H9 (cell line): ENCODE measurements at regions not wholly inside any gene's neighbourhood (a gene's known extent, or its start where the extent isn't known, plus 50 kb on each side); places are given as distances from the start of the nearest gene placed in this dataset.

Source experiments
- DNase-seq: peaks from one replicate; pipeline ENCODE4 v3.0.0-alpha.2; 2017
- H2AFZ ChIP-seq: one replicate; pipeline ENCODE4 v1.6.1; 2013; ENCODE audit warnings: mild to moderate bottlenecking, low read length, control low read depth, moderate library complexity
- H2AK5ac ChIP-seq: 2 replicates; pipeline ENCODE4 v1.6.1; 2013; ENCODE audit warnings: low read length, control low read depth, mixed read lengths; ENCODE audit not compliant: insufficient read length
- H2BK120ac ChIP-seq: one replicate; pipeline ENCODE4 v1.6.1; 2013; ENCODE audit warnings: low read depth, mild to moderate bottlenecking, low read length, control low read depth, inconsistent platforms; ENCODE audit not compliant: poor library complexity, severe bottlenecking
- H2BK12ac ChIP-seq: 2 replicates; pipeline ENCODE4 v1.6.1; 2013; ENCODE audit warnings: low read length, control low read depth, mixed read lengths, low read depth; ENCODE audit not compliant: insufficient read length
- H2BK15ac ChIP-seq: 2 replicates; pipeline ENCODE4 v1.6.1; 2013; ENCODE audit warnings: low read depth, low read length, control low read depth
- H2BK20ac ChIP-seq: one replicate; pipeline ENCODE4 v1.6.1; 2013; ENCODE audit warnings: low read depth, mild to moderate bottlenecking, low read length, control low read depth, inconsistent platforms; ENCODE audit not compliant: poor library complexity, severe bottlenecking
- H2BK5ac ChIP-seq: 2 replicates; pipeline ENCODE4 v1.6.1; 2013; ENCODE audit warnings: low read length, control low read depth, mixed read lengths; ENCODE audit not compliant: insufficient read length
- H3K14ac ChIP-seq: 2 replicates; pipeline ENCODE4 v1.6.1; 2013; ENCODE audit warnings: low read length, control low read depth; ENCODE audit not compliant: insufficient read depth
- H3K18ac ChIP-seq: 2 replicates; pipeline ENCODE4 v1.6.1; 2013; ENCODE audit warnings: low read depth, mild to moderate bottlenecking, mixed read lengths, low read length, control low read depth; ENCODE audit not compliant: insufficient read length
- H3K23ac ChIP-seq: 2 replicates; pipeline ENCODE4 v1.6.1; 2013; ENCODE audit warnings: low read length, control low read depth, mixed read lengths, low read depth; ENCODE audit not compliant: insufficient read length
- H3K23me2 ChIP-seq: 2 replicates; pipeline ENCODE4 v1.6.1; 2013; ENCODE audit warnings: low read depth, mild to moderate bottlenecking, mixed read lengths, low read length, control low read depth; ENCODE audit not compliant: insufficient read length, poor library complexity, severe bottlenecking
- H3K27ac ChIP-seq: 2 replicates; pipeline ENCODE4 v1.5.1; 2013; ENCODE audit warnings: low read length, control low read depth, mixed read lengths, low read depth; ENCODE audit not compliant: insufficient read length
- H3K27me3 ChIP-seq: 2 replicates; pipeline ENCODE4 v1.6.1; 2013; ENCODE audit warnings: low read length, control low read depth, inconsistent platforms; ENCODE audit not compliant: insufficient read depth
- H3K4ac ChIP-seq: 2 replicates; pipeline ENCODE4 v1.6.1; 2013; ENCODE audit warnings: low read depth, mild to moderate bottlenecking, control low read depth, inconsistent platforms, low read length, moderate library complexity
- H3K4me1 ChIP-seq: 2 replicates; pipeline ENCODE4 v1.6.1; 2013; ENCODE audit warnings: low read length, control low read depth, inconsistent platforms; ENCODE audit not compliant: insufficient read depth
- H3K4me2 ChIP-seq: 2 replicates; pipeline ENCODE4 v1.6.1; 2013; ENCODE audit warnings: low read length, control low read depth, mixed read lengths; ENCODE audit not compliant: insufficient read length, insufficient read depth
- H3K56ac ChIP-seq: 2 replicates; pipeline ENCODE4 v1.6.1; 2013; ENCODE audit warnings: low read depth, mild to moderate bottlenecking, mixed read lengths, low read length, control low read depth; ENCODE audit not compliant: insufficient read length
- H3K79me1 ChIP-seq: 2 replicates; pipeline ENCODE4 v1.6.1; 2013; ENCODE audit warnings: low read depth, mild to moderate bottlenecking, moderate library complexity, low read length, control low read depth, inconsistent platforms; ENCODE audit not compliant: insufficient read depth, poor library complexity, severe bottlenecking
- H3K79me2 ChIP-seq: 2 replicates; pipeline ENCODE4 v1.6.1; 2013; ENCODE audit warnings: low read length, control low read depth, inconsistent platforms; ENCODE audit not compliant: insufficient read depth
- H3K9ac ChIP-seq: 2 replicates; pipeline ENCODE4 v1.6.1; 2013; ENCODE audit warnings: low read length, control low read depth, mixed read lengths; ENCODE audit not compliant: insufficient read length; ENCODE audit errors: extremely low read depth
- H3K9me3 ChIP-seq: one replicate; pipeline ENCODE4 v1.6.1; 2013; ENCODE audit warnings: low read depth, low read length, inconsistent platforms; ENCODE audit not compliant: control insufficient read depth
- H3T11ph ChIP-seq: one replicate; pipeline ENCODE4 v1.6.1; 2013; ENCODE audit warnings: mild to moderate bottlenecking, low read length, control low read depth, inconsistent platforms
- H4K20me1 ChIP-seq: one replicate; pipeline ENCODE4 v1.6.1; 2013; ENCODE audit not compliant: control insufficient read depth, insufficient read length, insufficient read depth
- H4K5ac ChIP-seq: 2 replicates; pipeline ENCODE4 v1.6.1; 2013; ENCODE audit warnings: low read depth, mild to moderate bottlenecking, mixed read lengths, low read length, control low read depth; ENCODE audit not compliant: insufficient read length
- H4K8ac ChIP-seq: replicated peaks from 2 replicates; pipeline ENCODE4 v1.6.1; 2013; ENCODE audit warnings: low read length, control low read depth, mixed read lengths, low read depth; ENCODE audit not compliant: insufficient read length
- H4K91ac ChIP-seq: 2 replicates; pipeline ENCODE4 v1.6.1; 2013; ENCODE audit warnings: low read depth, mild to moderate bottlenecking, moderate library complexity, mixed read lengths, low read length, control low read depth; ENCODE audit not compliant: insufficient read length
- H3K27ac Mint-ChIP-seq, 3 experiments: 2 replicates in 2 of 3; 3 replicates in 1 of 3; pipeline ENCODE4 v1.8.0; 2020 to 2021; ENCODE audit warnings: mixed read lengths in 3 of 3, mild to moderate bottlenecking in 1 of 3, moderate library complexity in 1 of 3
- H3K27me3 Mint-ChIP-seq: 2 replicates; pipeline ENCODE4 v1.8.0; 2021; ENCODE audit warnings: low read depth, mild to moderate bottlenecking, moderate library complexity, mixed read lengths
- H3K36me3 Mint-ChIP-seq, 3 experiments: 2 replicates in 2 of 3; 3 replicates in 1 of 3; pipeline ENCODE4 v1.8.0; 2020 to 2021; ENCODE audit warnings: low read depth in 3 of 3, mixed read lengths in 3 of 3; ENCODE audit not compliant: insufficient read depth in 1 of 3
- H3K4me1 Mint-ChIP-seq, 2 experiments: 2 replicates each; pipeline ENCODE4 v1.8.0; 2020; ENCODE audit warnings: mixed read lengths in 2 of 2
- H3K4me3 Mint-ChIP-seq, 2 experiments: 2 replicates in 1 of 2; 3 replicates in 1 of 2; pipeline ENCODE4 v1.8.0; 2020 to 2021; ENCODE audit warnings: mild to moderate bottlenecking in 2 of 2, mixed read lengths in 2 of 2, moderate library complexity in 1 of 2
- H3K9me3 Mint-ChIP-seq, 2 experiments: 2 replicates in 1 of 2; 3 replicates in 1 of 2; pipeline ENCODE4 v1.8.0; 2020; ENCODE audit warnings: mild to moderate bottlenecking in 2 of 2, mixed read lengths in 2 of 2, moderate library complexity in 1 of 2
- WGBS: extraction: QIAGEN DNeasy Blood & Tissue Kit; methylation state at CpG from one replicate; pipeline ENCODE4 v1.1.7; 2013; ENCODE audit warnings: missing lambda C conversion rate, low lambda C conversion rate, mixed read lengths; ENCODE audit not compliant: insufficient read length; ENCODE audit errors: extremely low coverage; 5-methylcytosine and 5-hydroxymethylcytosine counted together
- TF ChIP-seq, protein P1 (sequence below): fragments of 200-600 bp; sonication (generic); conservative IDR thresholded peaks from 3 replicates; pipeline ENCODE4 v1.8.0; 2021; ENCODE audit warnings: antibody characterized with exemption, mild to moderate bottlenecking

DNA sequence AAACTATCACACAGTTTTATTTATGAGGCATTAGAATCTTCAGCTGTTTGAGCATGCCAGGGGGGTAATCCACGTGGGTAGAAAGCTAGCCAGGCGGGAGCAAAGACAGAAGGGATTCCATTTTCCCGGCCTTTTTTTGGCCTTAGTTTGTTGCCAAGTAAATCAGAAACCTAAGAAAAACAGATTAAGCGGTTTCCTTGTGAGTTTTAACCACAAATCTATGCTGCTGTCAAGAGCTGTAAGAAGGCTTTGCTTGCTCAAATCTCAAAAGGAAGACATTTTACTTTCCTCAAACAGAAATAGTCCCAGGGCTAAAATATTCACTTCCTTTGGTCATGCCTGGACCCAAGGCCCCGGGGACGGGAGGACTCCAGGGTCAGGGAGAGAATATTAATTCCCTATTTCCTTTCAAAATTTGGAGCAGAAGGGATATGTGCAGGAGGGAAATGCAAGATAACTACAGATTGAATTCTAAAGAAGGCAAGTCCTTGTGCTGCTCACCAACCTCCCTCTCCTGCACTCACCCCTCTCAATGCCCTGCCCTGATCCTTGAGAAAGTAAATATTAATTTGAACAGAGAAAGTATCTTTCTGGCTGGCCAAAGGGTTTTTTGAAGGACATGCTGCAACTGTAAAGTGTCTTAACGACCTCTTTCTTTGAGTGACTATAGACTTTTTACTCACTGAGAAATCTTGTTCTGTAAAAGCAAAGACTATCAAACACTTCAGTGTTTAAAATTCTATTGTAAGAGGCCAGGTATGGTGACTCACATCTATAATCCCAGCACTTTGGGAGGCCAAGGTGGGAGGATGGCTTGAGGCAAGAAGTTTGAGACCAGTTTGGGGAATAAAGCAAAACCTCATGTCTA, 75.7 kb downstream of the HSD17B6 start:
- H3K4me1 Mint-ChIP-seq, result 0 out of 4 replicates have a peak, but pooled peaks cover 0 to 4% of the 10 kb centered on the region in 2 experiments
- H2AFZ ChIP-seq, result no peak overlapping the region

More for the DNA sequence above, 75.7 kb downstream of the HSD17B6 start:
- no peak overlapping the region for H3K27ac ChIP-seq
- no peaks in the 10 kb centered on the region for H3K27me3 ChIP-seq
- no peak overlapping the region for H2BK20ac ChIP-seq
- no peaks in the 10 kb centered on the region for H3K79me1 ChIP-seq
- no peaks in the 10 kb centered on the region for H3K9me3 ChIP-seq
- no peak overlapping the region for H2BK120ac ChIP-seq
- H3K14ac ChIP-seq, result no peak overlapping the region
- Mint-ChIP-seq H3K9me3 (no peaks in the 10 kb centered on the region; a peak in 1 of 5 replicates), H3K27ac (no peak overlapping the region), H3K4me3 (no peak overlapping the region), H3K27me3 (peaks cover 2% of the 10 kb centered on the region; the same call in 1 of the 2 replicates), H3K36me3 (no peaks in the 10 kb centered on the region)
- H4K20me1 ChIP-seq, result no peaks in the 10 kb centered on the region
- no peak overlapping the region for H3T11ph ChIP-seq
- H2AK5ac ChIP-seq, result no peak overlapping the region
- no peak overlapping the region for H2BK12ac ChIP-seq
- no peak overlapping the region for H3K4me2 ChIP-seq
- no peak overlapping the region for H3K23ac ChIP-seq
- no peak overlapping the region for H4K5ac ChIP-seq
- H2BK15ac ChIP-seq, result no peak overlapping the region
- H2BK5ac ChIP-seq, result no peak overlapping the region
- no peak overlapping the region for H3K9ac ChIP-seq
- no peaks in the 10 kb centered on the region for H3K23me2 ChIP-seq
- H4K8ac ChIP-seq, result no peak overlapping the region
- no peak for DNase-seq
- no peak overlapping the region for H4K91ac ChIP-seq
- TF ChIP-seq, protein P1, sequence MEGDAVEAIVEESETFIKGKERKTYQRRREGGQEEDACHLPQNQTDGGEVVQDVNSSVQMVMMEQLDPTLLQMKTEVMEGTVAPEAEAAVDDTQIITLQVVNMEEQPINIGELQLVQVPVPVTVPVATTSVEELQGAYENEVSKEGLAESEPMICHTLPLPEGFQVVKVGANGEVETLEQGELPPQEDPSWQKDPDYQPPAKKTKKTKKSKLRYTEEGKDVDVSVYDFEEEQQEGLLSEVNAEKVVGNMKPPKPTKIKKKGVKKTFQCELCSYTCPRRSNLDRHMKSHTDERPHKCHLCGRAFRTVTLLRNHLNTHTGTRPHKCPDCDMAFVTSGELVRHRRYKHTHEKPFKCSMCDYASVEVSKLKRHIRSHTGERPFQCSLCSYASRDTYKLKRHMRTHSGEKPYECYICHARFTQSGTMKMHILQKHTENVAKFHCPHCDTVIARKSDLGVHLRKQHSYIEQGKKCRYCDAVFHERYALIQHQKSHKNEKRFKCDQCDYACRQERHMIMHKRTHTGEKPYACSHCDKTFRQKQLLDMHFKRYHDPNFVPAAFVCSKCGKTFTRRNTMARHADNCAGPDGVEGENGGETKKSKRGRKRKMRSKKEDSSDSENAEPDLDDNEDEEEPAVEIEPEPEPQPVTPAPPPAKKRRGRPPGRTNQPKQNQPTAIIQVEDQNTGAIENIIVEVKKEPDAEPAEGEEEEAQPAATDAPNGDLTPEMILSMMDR, result no peak
- no peak overlapping the region for H3K56ac ChIP-seq
- H3K18ac ChIP-seq, result no peak overlapping the region
- WGBS, result no CpG with 5 or more reads among the region's 7 CpGs
- H3K4ac ChIP-seq, result no peak overlapping the region
- H3K4me1 ChIP-seq, result no peaks in the 10 kb centered on the region
- no peaks in the 10 kb centered on the region for H3K79me2 ChIP-seq
